Motor neuron (in vitro differentiated cells): ENCODE measurements at regions not wholly inside any gene's neighbourhood (a gene's known extent, or its start where the extent isn't known, plus 50 kb on each side); places are given as distances from the start of the nearest gene placed in this dataset.
A peak's percentile ranks its signal among the peaks of the same experiment; 100 is the strongest.

Source experiments
- ATAC-seq, 8 experiments: fragments of 200-7000 bp; cut with Tn5 transposase; replicated peaks in 6 of 8; 2 replicates each; pipeline ENCODE4 v1.8.0; 2021; ENCODE audit warnings: mild to moderate bottlenecking in 8 of 8, moderate library complexity in 8 of 8
- H3K27ac ChIP-seq, 2 donors: fragments of 250-450 bp; sonication (Bioruptor Pico); 2 replicates each; pipeline ENCODE4 v1.9.0; 2021; ENCODE audit warnings: antibody characterized with exemption in 2 of 2, mild to moderate bottlenecking in 2 of 2, moderate library complexity in 1 of 2
- H3K4me1 ChIP-seq, 2 donors: fragments of 250-450 bp; sonication (Bioruptor Pico); replicated peaks in 1 of 2; 2 replicates each; pipeline ENCODE4 v1.6.1; 2021; ENCODE audit warnings: antibody characterized with exemption in 2 of 2, mild to moderate bottlenecking in 2 of 2, moderate library complexity in 1 of 2
- H3K4me3 ChIP-seq, 5 donors: fragments of 250-450 bp; sonication (Bioruptor Pico); 2 replicates each; pipeline ENCODE4 v1.9.0; 2021; ENCODE audit warnings: antibody characterized with exemption in 5 of 5, mild to moderate bottlenecking in 5 of 5, moderate library complexity in 4 of 5
- WGBS, 10 experiments: fragments of 450-650 bp; shearing (Covaris generic); methylation state at CpG; one replicate each; pipeline ENCODE4 v1.0.0; 2022; 5-methylcytosine and 5-hydroxymethylcytosine counted together
- in situ Hi-C, 9 experiments: fragments of 400-800 bp; cut with MboI; loops; one replicate each; pipeline ENCODE4 v1.15.0; 2021; ENCODE audit warnings: low sequenced_read_pairs in 9 of 9, low pct_unique_long_range_greater_than_20kb in 2 of 9; ENCODE audit not compliant: unreplicated experiment in 9 of 9

GRCh38 chr9:23160952-23161469 lies 665.0 kb downstream of the ELAVL2 start:
- 83 to 100% (median 100%) methylated on average over 1 of the region's 1 CpG; no CpG with 5 or more reads in 7 of the 10 experiments for WGBS, 10 experiments
- ATAC-seq: no peak
- Histone ChIP-seq H3K4me3 (no peak overlapping the region), H3K27ac (no peak overlapping the region), H3K4me1 (no peaks in the 10 kb centered on the region)
- in situ Hi-C loops: no loop called here

- Histone ChIP-seq H3K27ac (no peak overlapping the region), H3K4me3 (no peak overlapping the region), H3K4me1 (no peaks in the 10 kb centered on the region)
- WGBS, 10 experiments: 21 to 100% (median 83%) methylated on average over 1 to 2 of the region's 3 CpGs; no CpG with 5 or more reads in 2 of the 10 experiments
- in situ Hi-C loops: no loop called here
- no peak for ATAC-seq
Observed at GRCh38 chr9:23162789-23163188, 663.3 kb downstream of the ELAVL2 start.

GRCh38 chr9:23171479-23171878 lies 654.6 kb downstream of the ELAVL2 start:
- Histone ChIP-seq H3K4me3 (no peak overlapping the region), H3K4me1 (no peaks in the 10 kb centered on the region), H3K27ac (no peak overlapping the region)
- in situ Hi-C loops: no loop called here
- no peak for ATAC-seq

GRCh38 chr9:23172206-23172605 lies 653.8 kb downstream of the ELAVL2 start:
- no peaks in the 10 kb centered on the region for H3K4me1 ChIP-seq
- in situ Hi-C loops: no loop called here
- 0 to 92% (median 54%) methylated on average over 1 to 4 of the region's 4 CpGs for WGBS, 10 experiments
- H3K27ac ChIP-seq: no peak overlapping the region
- ATAC-seq: no peak
- H3K4me3 ChIP-seq: no peak overlapping the region

- H3K4me3 ChIP-seq: no peak overlapping the region
- 0 to 98% (median 85%) methylated on average over 3 to 6 of the region's 6 CpGs for WGBS, 10 experiments
- in situ Hi-C loops: no loop called here
- no peak overlapping the region for H3K27ac ChIP-seq
- no peaks in the 10 kb centered on the region for H3K4me1 ChIP-seq
- ATAC-seq: no peak
Observed at GRCh38 chr9:23172979-23173637, 652.9 kb downstream of the ELAVL2 start.

- Histone ChIP-seq H3K4me1 (peaks cover 0 to 3% of the 10 kb centered on the region in 2 donors), H3K27ac (no peak overlapping the region), H3K4me3 (no peak overlapping the region)
- in situ Hi-C loops: no loop called here
- ATAC-seq: no peak
- 0 to 100% (median 42%) methylated on average over 1 to 3 of the region's 4 CpGs; no CpG with 5 or more reads in 2 of the 10 experiments for WGBS, 10 experiments
Observed at GRCh38 chr9:23194281-23194680, 631.8 kb downstream of the ELAVL2 start.

GRCh38 chr9:23215688-23216087 lies 610.4 kb downstream of the ELAVL2 start:
- Histone ChIP-seq H3K27ac (no peak overlapping the region), H3K4me1 (no peaks in the 10 kb centered on the region), H3K4me3 (no peak overlapping the region)
- in situ Hi-C loops: no loop called here
- ATAC-seq: no peak
- WGBS, 10 experiments: 6 to 78% (median 63%) methylated on average over 1 to 5 of the region's 5 CpGs

- Histone ChIP-seq H3K4me1 (no peaks in the 10 kb centered on the region), H3K4me3 (no peak overlapping the region), H3K27ac (no peak overlapping the region)
- ATAC-seq: no peak
- in situ Hi-C loops: no loop called here
- WGBS, 10 experiments: 15 to 100% (median 93%) methylated on average over 2 to 4 of the region's 13 CpGs; no CpG with 5 or more reads in 4 of the 10 experiments
Observed at GRCh38 chr9:23219471-23219870, 606.6 kb downstream of the ELAVL2 start.

GRCh38 chr9:23220171-23220570 lies 605.9 kb downstream of the ELAVL2 start:
- in situ Hi-C loops: no loop called here
- WGBS, 10 experiments: 0 to 100% (median 28%) methylated on average over 1 to 2 of the region's 2 CpGs; no CpG with 5 or more reads in 6 of the 10 experiments
- no peak overlapping the region for H3K27ac ChIP-seq
- no peak overlapping the region for H3K4me3 ChIP-seq
- no peak for ATAC-seq
- no peaks in the 10 kb centered on the region for H3K4me1 ChIP-seq

GRCh38 chr9:23220957-23221356 lies 605.1 kb downstream of the ELAVL2 start:
- in situ Hi-C loops: no loop called here
- H3K4me3 ChIP-seq: no peak overlapping the region
- peak in 1 of 8 experiments; percentile 31 for ATAC-seq
- no peak overlapping the region for H3K27ac ChIP-seq
- WGBS, 10 experiments: 0 to 100% (median 26%) methylated on average over 1 to 3 of the region's 3 CpGs
- H3K4me1 ChIP-seq: no peaks in the 10 kb centered on the region

GRCh38 chr9:23229890-23230317 lies 596.1 kb downstream of the ELAVL2 start:
- in situ Hi-C loops: no loop called here
- H3K27ac ChIP-seq: no peak overlapping the region
- H3K4me3 ChIP-seq: no peak overlapping the region
- peaks cover 0 to 7% of the 10 kb centered on the region in 2 donors for H3K4me1 ChIP-seq
- 0 to 34% (median 17%) methylated on average over 3 to 4 of the region's 6 CpGs; no CpG with 5 or more reads in 1 of the 10 experiments for WGBS, 10 experiments
- ATAC-seq: peak in 2 of 8 experiments; percentile 32 to 40

GRCh38 chr9:23232831-23233230 lies 593.2 kb downstream of the ELAVL2 start:
- 0 to 100% (median 83%) methylated on average over 1 to 2 of the region's 2 CpGs; no CpG with 5 or more reads in 3 of the 10 experiments for WGBS, 10 experiments
- H3K27ac ChIP-seq: no peak overlapping the region
- in situ Hi-C loops: no loop called here
- ATAC-seq: no peak
- H3K4me1 ChIP-seq: peaks cover 0 to 7% of the 10 kb centered on the region in 2 donors
- no peak overlapping the region for H3K4me3 ChIP-seq

GRCh38 chr9:23243523-23243922 lies 582.5 kb downstream of the ELAVL2 start:
- no peak overlapping the region for H3K4me3 ChIP-seq
- ATAC-seq: no peak
- in situ Hi-C loops: no loop called here
- no peak overlapping the region for H3K27ac ChIP-seq
- H3K4me1 ChIP-seq: no peaks in the 10 kb centered on the region
- WGBS, 10 experiments: 0 to 100% (median 100%) methylated on average over 1 of the region's 1 CpG; no CpG with 5 or more reads in 3 of the 10 experiments

- H3K27ac ChIP-seq: no peak overlapping the region
- no peaks in the 10 kb centered on the region for H3K4me1 ChIP-seq
- in situ Hi-C loops: no loop called here
- H3K4me3 ChIP-seq: no peak overlapping the region
- ATAC-seq: no peak
Observed at GRCh38 chr9:23245067-23245466, 581.0 kb downstream of the ELAVL2 start.
